ENCODE measurements at regions not wholly inside any gene's neighbourhood (a gene's known extent, or its start where the extent isn't known, plus 50 kb on each side); places are given as distances from the start of the nearest gene placed in this dataset.

DNA sequence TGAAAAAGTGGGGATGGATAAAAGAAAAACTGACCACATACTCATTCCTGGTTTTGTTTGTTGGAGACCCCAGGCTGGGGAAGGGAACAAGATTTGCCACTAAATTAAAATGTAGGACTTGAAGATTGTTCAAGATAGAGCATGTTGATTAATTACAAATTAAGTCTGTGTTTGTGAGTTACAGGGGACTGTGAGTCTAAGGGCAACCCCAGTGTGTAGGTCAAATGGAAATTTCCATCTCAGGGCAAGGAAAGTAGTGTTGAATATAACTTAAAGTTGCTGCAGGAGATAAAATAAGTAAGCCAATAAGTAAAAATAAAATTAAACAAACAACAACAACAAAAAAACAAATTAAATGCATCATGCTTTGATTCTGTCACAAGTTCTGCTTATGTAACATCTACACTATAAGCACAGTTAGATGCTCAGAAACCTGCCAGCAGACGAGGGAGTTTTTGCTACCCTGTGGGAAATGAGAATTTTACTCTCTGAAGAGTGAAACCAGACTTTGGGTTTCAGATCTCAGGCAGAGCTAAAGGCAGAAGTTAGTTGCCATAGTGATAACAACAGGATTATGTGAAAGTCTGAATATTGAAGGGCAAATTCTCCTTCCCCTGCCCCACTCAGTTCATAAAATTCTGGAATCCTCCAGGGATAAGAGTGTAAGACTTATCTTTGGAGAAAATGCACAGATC is 352.3 kb downstream of the GRXCR1 start:
- Histone ChIP-seq H3K27ac (ENCODE audit: extremely low read length, insufficient read depth, low read length) (no peak overlapping the region), H2AFZ (ENCODE audit: low read length) (no peak overlapping the region), H3K4me1 (ENCODE audit: insufficient read depth, low read length) (no peaks in the 10 kb centered on the region), H3K27me3 (ENCODE audit: control insufficient read depth in 1 of 2, insufficient read depth in 2 of 2, low read length in 2 of 2) (no peaks in the 10 kb centered on the region), H3K4me3 (replicated peaks in 1 of 3; ENCODE audit: insufficient read depth in 1 of 3, low read depth in 2 of 3, low read length in 3 of 3) (no peak overlapping the region), H4K20me1 (ENCODE audit: insufficient read depth, low read length) (no peaks in the 10 kb centered on the region), H3K4me2 (ENCODE audit: low read depth, low read length) (no peak overlapping the region), H3K79me2 (ENCODE audit: insufficient read depth, low read length) (no peaks in the 10 kb centered on the region), H3K9me3 (ENCODE audit: low read length) (peaks cover 58% of the 10 kb centered on the region), H3K36me3 (replicated peaks in 1 of 2; ENCODE audit: control insufficient read depth in 1 of 2, insufficient read depth in 2 of 2, low read length in 2 of 2) (no peaks in the 10 kb centered on the region), H3K9ac (ENCODE audit: insufficient read depth, low read depth, low read length) (no peak overlapping the region)
- 0% methylated on average over 1 of the region's 1 CpG for WGBS (ENCODE audit: low lambda C conversion rate)
- DNase-seq (ENCODE audit: low spot score) (no peak), ATAC-seq (no peak), FAIRE-seq (no peak)
- in situ Hi-C loops (cut with HindIII; ENCODE audit: extremely low pct_ligation_motif_present, low pct_unique_long_range_greater_than_20kb) (no loop called here), intact Hi-C loops (cut with micrococcal nuclease; ENCODE audit: unreplicated experiment) (no loop called here)
- TF ChIP-seq HNRNPK (IDR thresholded peaks at IDR 0.05; ENCODE audit: low read depth, low read length, poor library complexity, severe bottlenecking) (no peak), LCORL (IDR thresholded peaks at IDR 0.05) (no peak), LCORL (CRISPR knock-in tag; IDR thresholded peaks at IDR 0.05) (no peak), ADNP (CRISPR knock-in tag; IDR thresholded peaks at IDR 0.05) (no peak), CCDC6 (CRISPR knock-in tag; IDR thresholded peaks at IDR 0.05) (no peak), TARDBP (CRISPR knock-in tag; IDR thresholded peaks at IDR 0.05) (no peak), BORCS8-MEF2B (CRISPR knock-in tag; IDR thresholded peaks at IDR 0.05) (no peak), ZBTB42 (CRISPR knock-in tag; IDR thresholded peaks at IDR 0.05) (no peak), HNF4A (CRISPR knock-in tag; IDR thresholded peaks at IDR 0.05) (no peak), NAIF1 (CRISPR knock-in tag; IDR thresholded peaks at IDR 0.05; ENCODE audit: borderline replicate concordance) (no peak)
- TF ChIP-seq, protein P1, sequence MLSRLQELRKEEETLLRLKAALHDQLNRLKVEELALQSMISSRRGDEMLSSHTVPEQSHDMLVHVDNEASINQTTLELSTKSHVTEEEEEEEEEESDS (CRISPR knock-in tag; IDR thresholded peaks at IDR 0.05; ENCODE audit: borderline replicate concordance): no peak
- TF ChIP-seq, protein P2, sequence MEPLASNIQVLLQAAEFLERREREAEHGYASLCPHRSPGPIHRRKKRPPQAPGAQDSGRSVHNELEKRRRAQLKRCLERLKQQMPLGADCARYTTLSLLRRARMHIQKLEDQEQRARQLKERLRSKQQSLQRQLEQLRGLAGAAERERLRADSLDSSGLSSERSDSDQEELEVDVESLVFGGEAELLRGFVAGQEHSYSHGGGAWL (CRISPR knock-in tag; IDR thresholded peaks at IDR 0.05): no peak
- TF ChIP-seq, protein P3, sequence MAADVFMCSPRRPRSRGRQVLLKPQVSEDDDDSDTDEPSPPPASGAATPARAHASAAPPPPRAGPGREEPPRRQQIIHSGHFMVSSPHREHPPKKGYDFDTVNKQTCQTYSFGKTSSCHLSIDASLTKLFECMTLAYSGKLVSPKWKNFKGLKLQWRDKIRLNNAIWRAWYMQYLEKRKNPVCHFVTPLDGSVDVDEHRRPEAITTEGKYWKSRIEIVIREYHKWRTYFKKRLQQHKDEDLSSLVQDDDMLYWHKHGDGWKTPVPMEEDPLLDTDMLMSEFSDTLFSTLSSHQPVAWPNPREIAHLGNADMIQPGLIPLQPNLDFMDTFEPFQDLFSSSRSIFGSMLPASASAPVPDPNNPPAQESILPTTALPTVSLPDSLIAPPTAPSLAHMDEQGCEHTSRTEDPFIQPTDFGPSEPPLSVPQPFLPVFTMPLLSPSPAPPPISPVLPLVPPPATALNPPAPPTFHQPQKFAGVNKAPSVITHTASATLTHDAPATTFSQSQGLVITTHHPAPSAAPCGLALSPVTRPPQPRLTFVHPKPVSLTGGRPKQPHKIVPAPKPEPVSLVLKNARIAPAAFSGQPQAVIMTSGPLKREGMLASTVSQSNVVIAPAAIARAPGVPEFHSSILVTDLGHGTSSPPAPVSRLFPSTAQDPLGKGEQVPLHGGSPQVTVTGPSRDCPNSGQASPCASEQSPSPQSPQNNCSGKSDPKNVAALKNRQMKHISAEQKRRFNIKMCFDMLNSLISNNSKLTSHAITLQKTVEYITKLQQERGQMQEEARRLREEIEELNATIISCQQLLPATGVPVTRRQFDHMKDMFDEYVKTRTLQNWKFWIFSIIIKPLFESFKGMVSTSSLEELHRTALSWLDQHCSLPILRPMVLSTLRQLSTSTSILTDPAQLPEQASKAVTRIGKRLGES (CRISPR knock-in tag; IDR thresholded peaks at IDR 0.05; ENCODE audit: borderline replicate concordance): no peak
- TF ChIP-seq, protein P4, sequence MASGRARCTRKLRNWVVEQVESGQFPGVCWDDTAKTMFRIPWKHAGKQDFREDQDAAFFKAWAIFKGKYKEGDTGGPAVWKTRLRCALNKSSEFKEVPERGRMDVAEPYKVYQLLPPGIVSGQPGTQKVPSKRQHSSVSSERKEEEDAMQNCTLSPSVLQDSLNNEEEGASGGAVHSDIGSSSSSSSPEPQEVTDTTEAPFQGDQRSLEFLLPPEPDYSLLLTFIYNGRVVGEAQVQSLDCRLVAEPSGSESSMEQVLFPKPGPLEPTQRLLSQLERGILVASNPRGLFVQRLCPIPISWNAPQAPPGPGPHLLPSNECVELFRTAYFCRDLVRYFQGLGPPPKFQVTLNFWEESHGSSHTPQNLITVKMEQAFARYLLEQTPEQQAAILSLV (CRISPR knock-in tag; IDR thresholded peaks at IDR 0.05; ENCODE audit: borderline replicate concordance): no peak
- ChIA-PET CTCF (ENCODE audit: low intra/inter-chr PET ratio, low total read pairs) (no interaction called here), POLR2A (no interaction called here)
- BruUV-seq (replicated peaks): no TSS peak

Measured in HepG2 (cell line).